Smooth muscle cell (in vitro differentiated cells): ENCODE measurements at regions not wholly inside any gene's neighbourhood (a gene's known extent, or its start where the extent isn't known, plus 50 kb on each side); places are given as distances from the start of the nearest gene placed in this dataset.

Experiments
- DNase-seq: peaks from one replicate; lab custom pipeline; 2025; ENCODE audit not compliant: unreplicated experiment; lab: John Stamatoyannopoulos, UW
- H2AFZ ChIP-seq: fragments of 200-600 bp; sonication (generic); 2 replicates; pipeline ENCODE4 v1.6.0; 2016; ENCODE audit warnings: antibody characterized with exemption, low read depth, mild to moderate bottlenecking
- H3F3A ChIP-seq: fragments of 200-600 bp; sonication (generic); 2 replicates; pipeline ENCODE4 v1.6.0; 2017; ENCODE audit warnings: antibody characterized with exemption, low read depth
- H3K27ac ChIP-seq: fragments of 200-600 bp; sonication (generic); 2 replicates; pipeline ENCODE4 v1.5.1; 2016; ENCODE audit warnings: low read depth, mild to moderate bottlenecking
- H3K27me3 ChIP-seq: fragments of 200-600 bp; sonication (generic); 2 replicates; pipeline ENCODE4 v1.6.1; 2016; ENCODE audit warnings: low read depth, mild to moderate bottlenecking
- H3K36me3 ChIP-seq: fragments of 200-600 bp; sonication (generic); 2 replicates; pipeline ENCODE4 v1.5.1; 2016; ENCODE audit warnings: low read depth
- H3K4me1 ChIP-seq: fragments of 200-600 bp; sonication (generic); 2 replicates; pipeline ENCODE4 v1.5.1; 2016; ENCODE audit warnings: low read depth
- H3K4me2 ChIP-seq: fragments of 200-600 bp; sonication (generic); 2 replicates; pipeline ENCODE4 v1.6.0; 2016; ENCODE audit warnings: mild to moderate bottlenecking
- H3K4me3 ChIP-seq: fragments of 200-600 bp; sonication (generic); 2 replicates; pipeline ENCODE4 v1.5.1; 2016; ENCODE audit warnings: mild to moderate bottlenecking
- H3K79me2 ChIP-seq: fragments of 200-600 bp; sonication (generic); 2 replicates; pipeline ENCODE4 v1.6.0; 2016; ENCODE audit warnings: low read depth, mild to moderate bottlenecking
- H3K9ac ChIP-seq: fragments of 200-600 bp; sonication (generic); 2 replicates; pipeline ENCODE4 v1.6.0; 2016; ENCODE audit warnings: low read depth
- H3K9me3 ChIP-seq: fragments of 200-600 bp; sonication (generic); replicated peaks from 2 replicates; pipeline ENCODE4 v1.5.1; 2016; ENCODE audit warnings: low read depth
- H4K20me1 ChIP-seq: fragments of 200-600 bp; sonication (generic); 2 replicates; pipeline ENCODE4 v1.6.0; 2016; ENCODE audit warnings: low read depth
- CTCF ChIP-seq: fragments of 200-600 bp; sonication (generic); IDR thresholded peaks from 2 replicates; pipeline ENCODE4 v1.5.1; 2017; ENCODE audit warnings: borderline replicate concordance, mild to moderate bottlenecking, antibody characterized with exemption; ENCODE audit not compliant: insufficient read depth, poor library complexity, severe bottlenecking
- WGBS: methylation state at CpG from one replicate; pipeline ENCODE4 v1.1.7; 2016; ENCODE audit warnings: low lambda C conversion rate; 5-methylcytosine and 5-hydroxymethylcytosine counted together

- H3F3A ChIP-seq, result no peaks in the 10 kb centered on the region
- no peaks in the 10 kb centered on the region for H3K27me3 ChIP-seq
- H4K20me1 ChIP-seq, result no peaks in the 10 kb centered on the region
- no peak overlapping the region for H3K27ac ChIP-seq
- DNase-seq, result no peak
- no peak for TF ChIP-seq CTCF
- H3K4me2 ChIP-seq, result no peak overlapping the region
- H3K4me3 ChIP-seq, result no peak overlapping the region
- no peaks in the 10 kb centered on the region for H3K36me3 ChIP-seq
- no peaks in the 10 kb centered on the region for H3K9me3 ChIP-seq
- no peaks in the 10 kb centered on the region for H3K79me2 ChIP-seq
- H3K4me1 ChIP-seq, result no peaks in the 10 kb centered on the region
- H3K9ac ChIP-seq, result no peak overlapping the region
- H2AFZ ChIP-seq, result no peak overlapping the region
Observed at GRCh38 chr10:83144461-83144860, 994.8 kb upstream of the GHITM start.

GRCh38 chr10:83153714-83154113 lies 985.6 kb upstream of the GHITM start:
- H3K4me3 ChIP-seq, result no peak overlapping the region
- no peaks in the 10 kb centered on the region for H3K79me2 ChIP-seq
- H3K9me3 ChIP-seq, result no peaks in the 10 kb centered on the region
- H3K9ac ChIP-seq, result no peak overlapping the region
- no peak for DNase-seq
- H3K4me2 ChIP-seq, result peak overlapping the region; percentile 74
- no peak overlapping the region for H2AFZ ChIP-seq
- no peak for TF ChIP-seq CTCF
- H3K36me3 ChIP-seq, result no peaks in the 10 kb centered on the region
- WGBS, result 32% methylated on average over 10 of the region's 10 CpGs
- H3K27me3 ChIP-seq, result peaks cover 12% of the 10 kb centered on the region
- H3K27ac ChIP-seq, result no peak overlapping the region
- H3K4me1 ChIP-seq, result no peaks in the 10 kb centered on the region
- no peaks in the 10 kb centered on the region for H4K20me1 ChIP-seq
- H3F3A ChIP-seq, result no peaks in the 10 kb centered on the region

GRCh38 chr10:83164156-83164555 lies 975.2 kb upstream of the GHITM start:
- Histone ChIP-seq H3K27me3 (peaks cover 14% of the 10 kb centered on the region), H3K36me3 (no peaks in the 10 kb centered on the region), H3K9me3 (no peaks in the 10 kb centered on the region), H3K9ac (no peak overlapping the region), H3K79me2 (no peaks in the 10 kb centered on the region), H3K4me1 (peaks cover 9% of the 10 kb centered on the region), H3K4me3 (no peak overlapping the region), H4K20me1 (no peaks in the 10 kb centered on the region), H2AFZ (no peak overlapping the region), H3K4me2 (no peak overlapping the region), H3F3A (no peaks in the 10 kb centered on the region), H3K27ac (no peak overlapping the region)
- no peak for DNase-seq
- WGBS, result 37% methylated on average over 3 of the region's 3 CpGs
- no peak for TF ChIP-seq CTCF

GRCh38 chr10:83165265-83165664 lies 974.0 kb upstream of the GHITM start:
- Histone ChIP-seq H3K4me1 (peaks cover 9% of the 10 kb centered on the region), H3K27me3 (peaks cover 7% of the 10 kb centered on the region), H3K4me3 (peak overlapping the region; percentile 5), H3K9ac (no peak overlapping the region), H3F3A (no peaks in the 10 kb centered on the region), H4K20me1 (no peaks in the 10 kb centered on the region), H3K36me3 (no peaks in the 10 kb centered on the region), H3K9me3 (no peaks in the 10 kb centered on the region), H3K27ac (no peak overlapping the region), H3K79me2 (no peaks in the 10 kb centered on the region), H3K4me2 (peak overlapping the region; percentile 47), H2AFZ (no peak overlapping the region)
- TF ChIP-seq CTCF, result no peak
- DNase-seq, result no peak
- WGBS, result 25% methylated on average over 3 of the region's 3 CpGs
